ENCODE measurements at regions not wholly inside any gene's neighbourhood (a gene's known extent, or its start where the extent isn't known, plus 50 kb on each side); places are given as distances from the start of the nearest gene placed in this dataset.

- DNase-seq, result no peak
These were observed 254.9 kb upstream of the IGF1R start for GRCh38 chr15:98393471-98393870.

DNA sequence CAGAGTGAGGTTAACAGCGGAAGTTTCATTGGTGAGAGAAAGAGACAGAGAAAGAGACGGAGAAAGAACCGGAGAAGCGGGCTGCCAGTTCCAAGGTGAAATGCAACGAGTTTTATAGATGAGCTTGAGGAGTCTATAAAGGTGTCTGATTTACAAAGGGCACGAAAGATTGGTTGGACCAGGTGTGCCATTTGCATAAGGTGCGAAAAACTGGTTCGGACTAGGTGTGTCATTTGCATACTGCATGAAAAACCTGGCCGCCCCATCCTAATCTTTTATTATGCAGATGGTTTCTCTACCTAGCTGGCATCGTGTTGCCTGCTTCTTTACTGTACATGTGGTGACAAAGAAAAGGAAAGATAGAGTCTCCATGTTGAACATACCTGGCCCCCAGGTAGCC lies 253.8 kb upstream of the IGF1R start:
- no peak for DNase-seq

- DNase-seq, result no peak
These were observed 252.2 kb upstream of the IGF1R start for GRCh38 chr15:98395974-98396610.

GRCh38 chr15:98397419-98397818 lies 250.9 kb upstream of the IGF1R start:
- DNase-seq, result no peak

GRCh38 chr15:98398056-98398455 lies 250.3 kb upstream of the IGF1R start:
- DNase-seq, result peak; percentile 6

DNA sequence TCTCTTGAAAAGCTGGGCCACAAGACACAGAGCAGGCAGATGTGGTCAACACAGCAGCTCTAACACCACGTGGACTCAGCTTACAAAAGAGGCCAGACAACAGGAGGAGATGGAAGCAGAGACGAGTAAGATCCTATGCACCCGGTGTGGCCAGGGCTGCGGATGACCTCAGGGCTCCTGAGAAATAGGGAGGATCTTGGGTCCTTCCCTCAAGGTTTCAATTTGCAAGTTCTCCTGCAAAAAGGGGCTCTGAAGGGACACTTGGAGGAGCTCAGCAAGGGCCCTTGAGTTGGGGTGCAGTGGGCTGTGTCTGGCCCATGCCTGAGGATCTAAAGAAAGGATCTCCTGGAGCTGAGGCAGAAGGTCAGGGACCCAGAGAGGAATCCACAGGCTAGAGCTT lies 249.5 kb upstream of the IGF1R start:
- DNase-seq, result no peak

DNA sequence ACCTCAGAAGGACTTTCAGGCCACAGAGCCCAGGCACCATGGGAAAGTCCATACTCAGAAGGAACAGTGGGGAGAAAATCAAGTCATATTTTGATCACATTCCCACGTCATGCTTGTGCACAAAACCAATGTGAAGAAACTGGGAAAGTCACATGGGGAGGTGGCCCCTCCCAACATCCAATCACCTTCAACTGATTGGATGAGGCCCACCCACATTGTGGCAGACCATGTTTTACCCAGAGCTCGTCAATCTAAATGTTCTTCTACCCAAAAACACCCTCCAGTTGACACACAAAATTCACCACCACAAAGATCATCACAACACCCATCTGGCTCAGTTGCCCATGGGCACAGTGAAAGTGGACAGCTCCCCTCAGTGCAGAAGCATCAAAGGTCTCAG lies 248.2 kb upstream of the IGF1R start:
- no peak for DNase-seq

GRCh38 chr15:98401029-98401428 lies 247.3 kb upstream of the IGF1R start:
- no peak for DNase-seq

GRCh38 chr15:98402486-98402885 lies 245.9 kb upstream of the IGF1R start:
- no peak for DNase-seq

- no peak for DNase-seq
These were observed 245.2 kb upstream of the IGF1R start for GRCh38 chr15:98403169-98403568.

DNA sequence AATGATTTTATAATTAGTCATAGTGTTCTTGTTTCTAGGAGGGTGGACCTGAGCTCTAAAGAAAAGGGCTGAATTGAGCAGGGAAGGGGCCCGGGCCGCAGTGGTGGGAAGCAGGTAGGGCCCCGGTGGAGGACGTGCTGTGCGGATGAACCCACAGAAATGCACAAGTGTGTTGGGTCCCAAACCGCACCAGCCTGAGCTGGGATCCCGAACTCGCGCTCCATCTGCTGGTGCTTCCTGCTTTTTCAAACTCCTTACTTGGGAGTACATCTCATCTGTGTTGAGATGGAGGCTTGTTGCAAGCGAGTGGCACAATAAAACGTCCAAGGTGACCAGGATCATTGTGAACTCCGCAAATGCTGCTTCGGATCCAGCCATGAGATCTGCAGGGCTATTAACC lies 244.8 kb upstream of the IGF1R start:
- DNase-seq, result no peak

GRCh38 chr15:98405013-98405412 lies 243.3 kb upstream of the IGF1R start:
- no peak for DNase-seq

- no peak for DNase-seq
These were observed 240.1 kb upstream of the IGF1R start for GRCh38 chr15:98408231-98408630.

DNA sequence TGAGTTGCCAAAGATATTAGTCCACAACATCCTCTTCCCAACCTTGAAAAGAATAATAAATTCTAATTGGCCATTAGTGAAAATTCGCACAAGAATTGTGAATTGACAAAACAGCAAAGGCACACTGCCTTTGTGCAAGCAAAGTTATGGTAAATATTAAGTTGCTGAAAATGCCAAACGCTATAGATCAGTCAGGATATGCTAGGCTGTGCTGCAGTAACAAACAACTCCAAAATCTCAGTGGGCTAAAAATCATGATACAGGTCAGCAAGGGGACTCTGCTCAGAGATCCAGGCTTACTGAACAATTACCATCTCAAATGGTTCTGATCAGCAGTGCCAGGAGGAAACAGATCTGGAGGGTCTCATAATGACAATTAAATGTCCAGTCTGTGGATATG lies 238.0 kb upstream of the IGF1R start:
- no peak for DNase-seq

- DNase-seq, result no peak
These were observed 235.5 kb upstream of the IGF1R start for GRCh38 chr15:98412852-98413251.

DNA sequence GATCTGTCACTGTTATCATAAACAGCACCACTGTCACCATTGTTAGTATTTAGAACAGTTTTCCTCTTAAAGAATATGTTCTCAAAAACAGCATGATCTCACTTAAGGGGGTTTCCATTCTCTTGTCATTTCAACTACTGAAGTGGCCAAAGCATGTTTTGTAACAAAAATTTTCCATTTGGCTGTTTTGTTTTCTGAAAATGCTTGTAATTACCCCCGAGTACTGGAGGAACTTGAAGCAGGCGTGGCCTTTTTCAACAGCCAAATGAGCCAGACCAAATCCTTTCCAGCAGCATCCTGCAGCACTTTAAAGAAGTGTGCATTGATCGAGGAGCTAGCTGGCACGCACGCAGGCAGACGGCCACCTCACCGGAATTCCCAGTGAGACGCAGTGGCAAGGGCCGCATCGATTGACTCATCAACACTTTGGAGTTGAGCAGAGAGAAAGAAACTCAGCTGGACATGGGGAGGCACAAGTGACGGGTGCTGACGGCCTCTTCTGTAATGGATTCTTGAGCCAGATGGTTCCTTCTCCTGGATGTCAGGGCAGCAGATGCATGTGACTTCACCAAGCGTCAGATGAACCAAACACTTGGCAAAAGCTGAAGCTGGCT lies 234.3 kb upstream of the IGF1R start:
- DNase-seq, result no peak

DNA sequence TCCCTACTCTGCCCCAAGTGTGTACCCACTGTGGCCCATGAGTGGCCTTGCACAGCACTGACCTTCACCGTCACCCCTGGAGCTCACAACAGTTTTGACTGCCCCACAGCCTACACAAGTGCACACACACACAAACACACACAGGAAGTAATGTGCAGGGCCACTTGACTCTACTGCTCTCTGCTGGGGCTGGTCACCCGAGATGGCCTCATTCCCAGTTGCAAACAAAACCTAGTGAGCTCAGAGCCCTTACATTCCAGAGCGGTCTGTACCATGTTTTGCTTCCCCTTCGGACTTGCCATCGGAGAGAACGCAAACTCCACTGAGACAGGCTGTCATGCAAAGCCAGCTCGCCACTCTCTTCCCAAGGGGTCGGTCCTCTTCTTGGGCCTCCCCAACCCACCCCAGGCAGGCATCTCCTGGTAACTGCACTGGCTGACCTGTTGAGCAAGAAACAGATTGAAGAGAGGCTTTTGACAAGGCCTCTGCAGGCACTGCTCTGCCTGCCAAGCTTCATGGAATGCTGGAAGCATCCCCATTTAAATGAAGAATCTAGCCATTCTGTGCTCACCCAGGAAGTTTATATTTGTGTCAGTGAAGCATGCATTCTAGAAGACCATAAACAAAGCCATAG lies 232.0 kb upstream of the IGF1R start:
- no peak for DNase-seq

- no peak for DNase-seq
These were observed 231.0 kb upstream of the IGF1R start for GRCh38 chr15:98417346-98417745.

DNA sequence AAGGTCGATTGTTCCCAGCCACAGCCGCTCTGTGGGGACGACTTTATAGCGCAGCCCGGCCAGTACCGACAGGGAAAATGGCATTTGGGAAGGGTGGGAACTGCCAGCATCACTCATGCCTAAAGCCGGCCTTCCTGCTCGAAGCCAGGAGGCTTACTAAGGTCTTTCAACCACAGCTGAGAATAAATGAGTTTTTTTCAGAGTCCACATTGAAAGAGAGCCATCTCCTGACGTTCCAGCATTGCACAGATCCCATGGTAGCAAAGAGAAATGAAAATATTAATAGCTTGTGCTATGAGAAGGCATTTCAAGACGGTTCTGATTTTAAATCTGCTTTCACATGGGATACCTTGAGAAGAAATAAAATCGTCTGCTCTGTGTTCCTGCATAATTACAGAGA lies 230.2 kb upstream of the IGF1R start:
- DNase-seq, result no peak

GRCh38 chr15:98419173-98419780 lies 229.1 kb upstream of the IGF1R start:
- no peak for DNase-seq

DNA sequence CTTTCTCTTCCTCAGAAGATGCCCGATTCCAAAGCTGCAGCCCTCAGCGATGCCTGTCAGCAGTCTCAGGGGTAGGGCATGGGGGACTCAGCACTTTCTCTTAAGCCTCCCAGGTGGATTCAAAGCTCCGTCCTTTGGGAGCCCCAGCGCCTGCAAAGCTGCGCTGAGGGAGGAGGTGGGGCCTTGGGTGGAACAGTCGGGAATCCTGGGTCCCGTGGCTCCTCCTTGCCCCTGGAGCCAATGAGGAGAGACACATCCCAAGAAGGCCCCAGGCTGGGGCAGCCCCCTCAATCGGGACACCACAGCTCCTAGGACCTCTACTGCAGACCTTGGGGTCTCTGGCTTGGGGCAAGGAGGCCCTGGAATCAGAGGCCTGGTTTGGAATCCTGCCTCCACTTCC lies 227.5 kb upstream of the IGF1R start:
- DNase-seq, result no peak

GRCh38 chr15:98421419-98422129 lies 226.8 kb upstream of the IGF1R start:
- DNase-seq, result peak; percentile 27

- no peak for DNase-seq
These were observed 226.2 kb upstream of the IGF1R start for GRCh38 chr15:98422130-98422478.

DNA sequence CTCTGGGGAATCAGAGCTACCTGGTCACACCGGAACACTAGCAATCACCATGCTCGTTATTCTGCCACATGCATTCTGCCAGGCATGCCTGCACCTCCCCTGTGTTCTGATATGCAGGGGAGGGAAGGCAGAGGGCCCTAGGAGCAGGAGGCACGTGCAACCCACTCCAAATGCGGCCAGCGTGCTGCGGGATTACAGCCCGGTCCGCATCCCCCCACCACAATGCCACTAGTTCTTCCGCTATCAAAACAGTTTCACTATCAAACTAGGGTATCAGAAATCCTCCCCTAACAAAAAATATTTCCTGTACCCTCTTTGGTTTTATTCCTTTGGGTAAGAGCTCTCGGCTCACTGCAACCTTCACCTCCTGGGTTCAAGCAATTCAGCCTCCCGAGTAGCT lies 223.2 kb upstream of the IGF1R start:
- DNase-seq, result no peak

Measured in NCI-H1105 (cell line).